Endothelial cell of umbilical vein (primary cell): ENCODE measurements at regions not wholly inside any gene's neighbourhood (a gene's known extent, or its start where the extent isn't known, plus 50 kb on each side); places are given as distances from the start of the nearest gene placed in this dataset.

Source experiments
- BruUV-seq: library from RNA; stranded (reverse); fragments of 400-500 nt; replicated peaks from 2 replicates; lab custom pipeline; 2021; lab: Mats Ljungman, UMichigan
- CTCF ChIA-PET: fragments of 300-600, 350-600 bp; sonication (Branson Sonifier 250); formaldehyde crosslinking; loops from one replicate; lab custom pipeline; 2021; ENCODE audit warnings: antibody characterized with exemption, inconsistent platforms; lab: Charles Lee
- POLR2A ChIA-PET: fragments of 300-600, 350-600 bp; sonication (Branson Sonifier 250); formaldehyde crosslinking; loops from one replicate; lab custom pipeline; 2021; ENCODE audit warnings: antibody characterized with exemption, inconsistent platforms; lab: Charles Lee
- DNase-seq: peaks from one replicate; pipeline ENCODE4 v3.0.0-alpha.2; 2011; ENCODE audit warnings: low read depth, low spot score
- FAIRE-seq: peaks from 2 replicates; lab custom pipeline; 2011; peaks lifted over from hg19 to GRCh38; lab: Jason Lieb, UNC
- H2AFZ ChIP-seq: 2 replicates; pipeline ENCODE4 v1.6.0; 2012; ENCODE audit warnings: low read depth, low read length, control low read depth, inconsistent platforms
- H3K27ac ChIP-seq: 2 replicates; pipeline ENCODE4 v1.5.1; 2011; ENCODE audit warnings: low read depth, mild to moderate bottlenecking, control low read depth, low read length, moderate library complexity; ENCODE audit not compliant: insufficient read depth
- H3K27me3 ChIP-seq, 2 experiments: 2 replicates each; pipeline versions ENCODE4 v1.6.0 to v1.6.1; 2011; ENCODE audit warnings: low read length in 2 of 2, mixed read lengths in 1 of 2; ENCODE audit not compliant: control insufficient read depth in 2 of 2, insufficient read depth in 2 of 2
- H3K36me3 ChIP-seq, 2 experiments: 2 replicates in 1 of 2; 3 replicates in 1 of 2; pipeline ENCODE4 v1.5.1; 2011; ENCODE audit warnings: low read length in 2 of 2, mild to moderate bottlenecking in 1 of 2, moderate library complexity in 1 of 2; ENCODE audit not compliant: control insufficient read depth in 2 of 2, insufficient read depth in 2 of 2; ENCODE audit errors: extremely low read depth in 1 of 2
- H3K4me1 ChIP-seq: 3 replicates; pipeline ENCODE4 v1.5.1; 2011; ENCODE audit warnings: mild to moderate bottlenecking, low read length; ENCODE audit not compliant: control insufficient read depth, insufficient read depth; ENCODE audit errors: extremely low read depth
- H3K4me2 ChIP-seq: 2 replicates; pipeline ENCODE4 v1.6.1; 2011; ENCODE audit warnings: low read length, control low read depth, mixed read lengths; ENCODE audit not compliant: insufficient read depth
- H3K4me3 ChIP-seq, 3 experiments: fragments of 200-600 bp in 1 of 3; sonication (generic), shearing (Covaris generic) in 1 of 3; replicated peaks in 1 of 3; 2 replicates each; pipeline ENCODE4 v1.5.1; 2011 to 2016; ENCODE audit warnings: control low read depth in 3 of 3, low read length in 3 of 3, mild to moderate bottlenecking in 2 of 3, inconsistent platforms in 1 of 3, low read depth in 1 of 3, moderate library complexity in 1 of 3; ENCODE audit not compliant: insufficient read depth in 1 of 3
- H3K79me2 ChIP-seq: 2 replicates; pipeline ENCODE4 v1.6.0; 2012; ENCODE audit warnings: low read length, inconsistent platforms; ENCODE audit not compliant: control insufficient read depth, insufficient read depth
- H3K9ac ChIP-seq: replicated peaks from 2 replicates; pipeline ENCODE3; 2011; ENCODE audit warnings: low read length, control low read depth; ENCODE audit not compliant: insufficient read depth; ENCODE audit errors: extremely low read depth
- H3K9me1 ChIP-seq: replicated peaks from 3 replicates; pipeline ENCODE4 v1.6.0; 2011; ENCODE audit warnings: mild to moderate bottlenecking, low read length; ENCODE audit not compliant: control insufficient read depth, insufficient read depth; ENCODE audit errors: extremely low read depth
- H3K9me3 ChIP-seq: replicated peaks from 2 replicates; pipeline ENCODE4 v1.5.1; 2012; ENCODE audit warnings: low read length, inconsistent platforms; ENCODE audit not compliant: control insufficient read depth, insufficient read depth
- H4K20me1 ChIP-seq: replicated peaks from 2 replicates; pipeline ENCODE3; 2011; ENCODE audit warnings: mild to moderate bottlenecking, low read length; ENCODE audit not compliant: control insufficient read depth, insufficient read depth; ENCODE audit errors: extremely low read depth
- CTCF ChIP-seq, 2 donors: IDR thresholded peaks; 1 replicate in 1 of 2; 2 replicates in 1 of 2; pipeline ENCODE4 v1.5.1; 2011; ENCODE audit warnings: low read length in 2 of 2, mild to moderate bottlenecking in 2 of 2, moderate library complexity in 2 of 2, control low read depth in 1 of 2, inconsistent platforms in 1 of 2, low read depth in 1 of 2; ENCODE audit not compliant: insufficient read depth in 1 of 2; ENCODE audit errors: extremely low read depth in 1 of 2
- EZH2 ChIP-seq: IDR thresholded peaks from 2 replicates; pipeline ENCODE4 v1.6.1; 2012; ENCODE audit warnings: borderline replicate concordance, low read depth, mild to moderate bottlenecking, moderate library complexity, low read length, inconsistent platforms; ENCODE audit not compliant: severe bottlenecking
- FOS ChIP-seq: IDR thresholded peaks from 2 replicates; pipeline ENCODE4 v1.6.1; 2011; ENCODE audit warnings: mild to moderate bottlenecking, low read length, moderate library complexity, borderline replicate concordance; ENCODE audit not compliant: insufficient read depth
- GATA2 ChIP-seq: IDR thresholded peaks from 2 replicates; pipeline ENCODE4 v1.7.0; 2011; ENCODE audit warnings: low read depth, mild to moderate bottlenecking, moderate library complexity, mixed read lengths, low read length; ENCODE audit not compliant: insufficient read length, insufficient read depth
- JUN ChIP-seq: IDR thresholded peaks from 2 replicates; pipeline ENCODE4 v1.6.1; 2011; ENCODE audit warnings: borderline replicate concordance, low read depth; ENCODE audit not compliant: insufficient read length, insufficient read depth
- MAX ChIP-seq: IDR thresholded peaks from 2 replicates; pipeline ENCODE4 v1.6.1; 2011; ENCODE audit not compliant: insufficient read depth, insufficient read length
- MYC ChIP-seq: IDR thresholded peaks from one replicate; pipeline ENCODE4 v1.6.1; 2011; ENCODE audit warnings: mild to moderate bottlenecking, low read depth, low read length
- POLR2A ChIP-seq: IDR thresholded peaks from 2 replicates; pipeline ENCODE4 v1.6.1; 2012; ENCODE audit warnings: low read depth, mild to moderate bottlenecking, control low read depth, low read length
- POLR2AphosphoS5 ChIP-seq: IDR thresholded peaks from 2 replicates; pipeline ENCODE4 v1.6.1; 2012; ENCODE audit warnings: low read depth, mild to moderate bottlenecking, control low read depth, low read length, moderate library complexity; ENCODE audit not compliant: insufficient read depth
- dilution Hi-C: fragments of 300-500 bp; cut with MboI; formaldehyde crosslinking; loops from one replicate; pipeline ENCODE4 v1.15.0; 2019; ENCODE audit warnings: low sequenced_read_pairs; ENCODE audit not compliant: extremely low pct_ligation_motif_present
- intact Hi-C: fragments of 100-400 bp; cut with micrococcal nuclease; formaldehyde crosslinking; loops from one replicate; pipeline ENCODE4 v1.10.0; 2022

GRCh38 chr1:201685485-201685884 is 143.5 kb upstream of the IPO9 start:
- H3K9me1 ChIP-seq, result no peaks in the 10 kb centered on the region
- H3K79me2 ChIP-seq, result peaks cover 55% of the 10 kb centered on the region
- TF ChIP-seq FOS, result no peak
- no peak for TF ChIP-seq POLR2A
- TF ChIP-seq POLR2AphosphoS5, result no peak
- TF ChIP-seq MAX, result no peak
- TF ChIP-seq MYC, result no peak
- no peak for TF ChIP-seq JUN
- no peak for TF ChIP-seq GATA2
- TF ChIP-seq EZH2, result no peak
- TF ChIP-seq CTCF (IDR thresholded peaks at IDR 0.05; ENCODE audit: extremely low read depth in 1 of 2, insufficient read depth in 1 of 2, low read depth in 1 of 2, low read length in 2 of 2), result no peak
- ChIA-PET POLR2A (no interaction called here), CTCF (interaction anchor here (1.2 to 1.5 kb wide), 2 partner anchors 9 to 126 kb away, joined by 3 to 5 read pairs; no protein-coding TSS in a partner anchor)
- no peaks in the 10 kb centered on the region for H3K9me3 ChIP-seq
- intact Hi-C loops, result no loop called here
- no peaks in the 10 kb centered on the region for H4K20me1 ChIP-seq
- no peak for DNase-seq
- FAIRE-seq, result no peak
- no peak overlapping the region for H3K27ac ChIP-seq
- no peaks in the 10 kb centered on the region for H3K27me3 ChIP-seq
- no peak overlapping the region for H2AFZ ChIP-seq
- no peaks in the 10 kb centered on the region for H3K36me3 ChIP-seq
- no peaks in the 10 kb centered on the region for H3K4me1 ChIP-seq
- no TSS peak for BruUV-seq
- H3K4me2 ChIP-seq, result no peak overlapping the region
- dilution Hi-C loops, result no loop called here
- H3K9ac ChIP-seq, result no peak overlapping the region
- H3K4me3 ChIP-seq, result no peak overlapping the region
